SK-N-SH (cell line): ENCODE measurements at regions not wholly inside any gene's neighbourhood (a gene's known extent, or its start where the extent isn't known, plus 50 kb on each side); places are given as distances from the start of the nearest gene placed in this dataset.

Experiments used
- CTCF ChIA-PET: fragments of 300-600, 350-600 bp; formaldehyde crosslinking; extraction: SDS; loops from one replicate; lab custom pipeline; 2021; lab: Yijun Ruan, JAX
- POLR2A ChIA-PET: fragments of 350-600 bp; sonication (Branson Sonifier 250); formaldehyde crosslinking; extraction: SDS; loops from one replicate; lab custom pipeline; 2020; ENCODE audit warnings: antibody characterized with exemption, inconsistent platforms; lab: Yijun Ruan, JAX
- DNase-seq: peaks from one replicate; pipeline ENCODE4 v3.0.0; 2012
- H2AFZ ChIP-seq: fragments of 200-600 bp; sonication (generic); 2 replicates; pipeline ENCODE4 v1.8.1; 2016; ENCODE audit warnings: antibody characterized with exemption, mild to moderate bottlenecking, low read depth
- H3F3A ChIP-seq: fragments of 200-600 bp; sonication (generic); replicated peaks from 2 replicates; pipeline ENCODE3; 2016; ENCODE audit warnings: antibody characterized with exemption, mild to moderate bottlenecking; ENCODE audit not compliant: insufficient read depth
- H3K27ac ChIP-seq, 2 experiments: fragments of 200-500 bp in 1 of 2; fragments of 200-600 bp in 1 of 2; sonication (Bioruptor generic) in 1 of 2; sonication (generic), shearing (Covaris generic) in 1 of 2; 2 replicates each; pipeline versions ENCODE4 v1.5.1 to v1.6.1; 2014 to 2016; ENCODE audit warnings: low read depth in 2 of 2, inconsistent platforms in 1 of 2, low read length in 1 of 2, mild to moderate bottlenecking in 1 of 2, mixed read lengths in 1 of 2
- H3K27me3 ChIP-seq: fragments of 200-600 bp; sonication (generic), shearing (Covaris generic); 2 replicates; pipeline ENCODE4 v1.6.1; 2016; ENCODE audit warnings: mixed run types; ENCODE audit not compliant: insufficient read depth
- H3K36me3 ChIP-seq, 2 experiments: fragments of 200-500 bp in 1 of 2; fragments of 200-600 bp in 1 of 2; sonication (Bioruptor generic) in 1 of 2; sonication (generic) in 1 of 2; replicated peaks in 1 of 2; 2 replicates each; pipeline versions ENCODE3 to v1.5.1; 2014 to 2016; ENCODE audit warnings: low read length in 1 of 2, mild to moderate bottlenecking in 1 of 2; ENCODE audit not compliant: insufficient read depth in 2 of 2, control insufficient read depth in 1 of 2
- H3K4me1 ChIP-seq, 2 experiments: fragments of 200-500 bp in 1 of 2; fragments of 200-600 bp in 1 of 2; sonication (Bioruptor generic) in 1 of 2; sonication (generic), shearing (Covaris generic) in 1 of 2; 2 replicates each; pipeline versions ENCODE4 v1.5.1 to v1.6.1; 2014 to 2016; ENCODE audit warnings: low read depth in 1 of 2, low read length in 1 of 2, mixed run types in 1 of 2; ENCODE audit not compliant: insufficient read depth in 2 of 2, control insufficient read depth in 1 of 2
- H3K4me2 ChIP-seq: fragments of 200-600 bp; sonication (generic), shearing (Covaris generic); 2 replicates; pipeline ENCODE4 v1.6.1; 2017; ENCODE audit warnings: mixed run types
- H3K4me3 ChIP-seq, 2 experiments: fragments of 200-500 bp in 1 of 2; fragments of 200-600 bp in 1 of 2; sonication (Bioruptor generic) in 1 of 2; sonication (generic), shearing (Covaris generic) in 1 of 2; 2 replicates each; pipeline versions ENCODE4 v1.5.1 to v1.8.1; 2014 to 2016; ENCODE audit warnings: low read depth in 2 of 2, inconsistent platforms in 1 of 2, low read length in 1 of 2, mild to moderate bottlenecking in 1 of 2, mixed read lengths in 1 of 2, moderate library complexity in 1 of 2
- H3K79me2 ChIP-seq: fragments of 200-600 bp; sonication (generic); 2 replicates; pipeline ENCODE4 v1.8.1; 2017; ENCODE audit warnings: mild to moderate bottlenecking; ENCODE audit not compliant: insufficient read depth
- H3K9ac ChIP-seq: fragments of 200-600 bp; sonication (generic); 2 replicates; pipeline ENCODE4 v1.6.1; 2017; ENCODE audit warnings: mixed run types
- H3K9me2 ChIP-seq: fragments of 200-600 bp; sonication (generic); 2 replicates; pipeline ENCODE4 v1.6.1; 2017; ENCODE audit warnings: mixed run types
- H3K9me3 ChIP-seq: fragments of 200-600 bp; sonication (generic); 2 replicates; pipeline ENCODE4 v1.6.1; 2017; ENCODE audit warnings: mixed run types, mild to moderate bottlenecking, moderate library complexity
- H4K20me1 ChIP-seq: fragments of 200-600 bp; sonication (generic); 2 replicates; pipeline ENCODE4 v1.6.1; 2017; ENCODE audit warnings: mild to moderate bottlenecking, mixed run types; ENCODE audit not compliant: insufficient read depth
- CHD2 ChIP-seq: fragments of 150-350 bp; IDR thresholded peaks from 2 replicates; pipeline ENCODE4 v1.6.1; 2018; ENCODE audit warnings: low read length; ENCODE audit not compliant: partially characterized antibody
- EP300 ChIP-seq, 2 experiments: IDR thresholded peaks; 2 replicates each; pipeline versions ENCODE4 v1.4.0 to v1.6.1; 2012; ENCODE audit warnings: borderline replicate concordance in 1 of 2, low read depth in 1 of 2, low read length in 1 of 2
- FOXJ3 ChIP-seq: sonication (generic); formaldehyde crosslinking; IDR thresholded peaks from 2 replicates; pipeline ENCODE4 v1.5.1; 2020; ENCODE audit warnings: mild to moderate bottlenecking, missing genetic modification reagents
- FOXM1 ChIP-seq: IDR thresholded peaks from 2 replicates; pipeline ENCODE4 v1.4.0; 2012; ENCODE audit warnings: low read depth, mild to moderate bottlenecking
- GABPA ChIP-seq: IDR thresholded peaks from 2 replicates; pipeline ENCODE4 v1.4.0; 2012; ENCODE audit warnings: low read depth, mild to moderate bottlenecking
- GATA2 ChIP-seq: sonication (generic); formaldehyde crosslinking; IDR thresholded peaks from 2 replicates; pipeline ENCODE4 v1.5.0; 2020; ENCODE audit warnings: mild to moderate bottlenecking, missing genetic modification reagents
- NFIC ChIP-seq: IDR thresholded peaks from 2 replicates; pipeline ENCODE4 v1.4.0; 2012; ENCODE audit warnings: borderline replicate concordance
- PBX3 ChIP-seq: IDR thresholded peaks from 2 replicates; pipeline ENCODE4; 2012
- POLR2AphosphoS5 ChIP-seq: IDR thresholded peaks from 2 replicates; pipeline ENCODE4 v1.6.1; 2012; ENCODE audit warnings: low read depth, low read length
- RCOR1 ChIP-seq: fragments of 150-350 bp; IDR thresholded peaks from 2 replicates; pipeline ENCODE4 v1.6.1; 2017; ENCODE audit warnings: antibody characterized with exemption, low read length
- RFX5 ChIP-seq: IDR thresholded peaks from 2 replicates; pipeline ENCODE4 v1.6.1; 2012; ENCODE audit warnings: mild to moderate bottlenecking, improper control_type of control experiment, low read length
- SMC3 ChIP-seq: IDR thresholded peaks from 2 replicates; pipeline ENCODE4 v1.6.1; 2012; ENCODE audit warnings: low read depth, low read length, improper control_type of control experiment
- TAF1 ChIP-seq: IDR thresholded peaks from 2 replicates; pipeline ENCODE4 v1.6.1; 2012; ENCODE audit warnings: low read depth, mild to moderate bottlenecking, low read length, moderate library complexity, borderline replicate concordance
- YY1 ChIP-seq: IDR thresholded peaks from 2 replicates; pipeline ENCODE4 v1.4.0; 2012; ENCODE audit warnings: low read depth, mild to moderate bottlenecking
- WGBS: methylation state at CpG from one replicate; pipeline ENCODE4 v1.1.6; 2017; ENCODE audit warnings: low lambda C conversion rate; 5-methylcytosine and 5-hydroxymethylcytosine counted together
- TF ChIP-seq, protein P1 (sequence below): fragments of 150-350 bp; IDR thresholded peaks from 2 replicates; pipeline ENCODE4 v1.6.1; 2017; ENCODE audit warnings: antibody characterized with exemption, low read length, low read depth, borderline replicate concordance
- TF ChIP-seq, protein P2 (sequence below): IDR thresholded peaks from 2 replicates; pipeline ENCODE4 v1.4.0; 2012; ENCODE audit warnings: low read depth
- TF ChIP-seq, protein P3 (sequence below): IDR thresholded peaks from 2 replicates; pipeline ENCODE4 v1.6.1; 2012; ENCODE audit warnings: mild to moderate bottlenecking, low read depth, low read length, moderate library complexity

DNA sequence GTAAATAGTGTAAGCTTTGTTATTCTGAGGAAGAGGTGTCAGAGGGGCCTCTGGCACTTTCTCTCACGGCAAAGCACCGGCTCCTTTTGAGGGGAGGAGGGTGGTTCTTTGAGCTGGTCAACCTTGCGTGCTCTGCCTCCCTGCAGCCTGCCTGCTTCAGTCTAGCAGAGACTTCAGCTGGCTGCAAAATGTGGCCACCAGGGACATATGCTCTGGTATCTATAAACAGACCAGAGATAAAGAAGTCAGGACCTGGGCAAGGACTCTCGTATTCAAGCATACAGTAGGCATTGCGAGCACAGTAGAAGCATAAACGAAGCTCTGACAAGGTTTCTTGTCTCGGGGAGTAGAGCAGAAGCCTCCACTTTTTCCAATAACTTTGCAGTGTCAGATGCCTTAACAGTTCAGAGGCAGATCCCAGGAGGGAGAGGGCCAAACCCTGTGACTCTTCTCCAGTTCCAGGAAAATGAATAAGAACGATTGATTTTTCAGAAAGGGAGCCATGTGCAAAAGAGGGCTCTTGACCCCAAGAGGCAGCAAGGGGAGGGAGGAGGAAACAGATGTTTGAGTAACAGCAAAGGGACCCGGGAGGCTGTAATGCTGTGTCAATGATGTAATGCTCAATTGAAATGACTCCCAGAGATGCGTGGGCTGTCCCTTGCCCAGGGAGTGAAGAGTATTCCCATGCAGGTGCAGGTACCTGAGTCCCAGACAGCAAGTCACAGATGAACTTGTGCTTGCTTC lies 57.9 kb upstream of the TEX13D start:
- no peak for DNase-seq
- Histone ChIP-seq H3K36me3 (no peaks in the 10 kb centered on the region), H3K9me2 (no peaks in the 10 kb centered on the region), H3K9me3 (no peaks in the 10 kb centered on the region), H3K4me2 (no peak overlapping the region), H3K4me3 (no peak overlapping the region), H3K27me3 (peaks cover 5% of the 10 kb centered on the region; the same call in 1 of the 2 replicates)
- WGBS: 28% methylated on average over 10 of the region's 10 CpGs
- TF ChIP-seq YY1 (no peak), GABPA (no peak), POLR2AphosphoS5 (no peak), TAF1 (no peak), PBX3 (no peak), FOXM1 (no peak), SMC3 (no peak), GATA2 (no peak), RFX5 (no peak), FOXJ3 (CRISPR knock-in tag) (no peak), NFIC (no peak), EP300 (IDR thresholded peaks at IDR 0.05; ENCODE audit: borderline replicate concordance in 1 of 2, low read depth in 1 of 2, low read length in 1 of 2) (no peak), RCOR1 (no peak), CHD2 (no peak)
- TF ChIP-seq, protein P1, sequence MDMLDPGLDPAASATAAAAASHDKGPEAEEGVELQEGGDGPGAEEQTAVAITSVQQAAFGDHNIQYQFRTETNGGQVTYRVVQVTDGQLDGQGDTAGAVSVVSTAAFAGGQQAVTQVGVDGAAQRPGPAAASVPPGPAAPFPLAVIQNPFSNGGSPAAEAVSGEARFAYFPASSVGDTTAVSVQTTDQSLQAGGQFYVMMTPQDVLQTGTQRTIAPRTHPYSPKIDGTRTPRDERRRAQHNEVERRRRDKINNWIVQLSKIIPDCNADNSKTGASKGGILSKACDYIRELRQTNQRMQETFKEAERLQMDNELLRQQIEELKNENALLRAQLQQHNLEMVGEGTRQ: no peak
- TF ChIP-seq, protein P2, sequence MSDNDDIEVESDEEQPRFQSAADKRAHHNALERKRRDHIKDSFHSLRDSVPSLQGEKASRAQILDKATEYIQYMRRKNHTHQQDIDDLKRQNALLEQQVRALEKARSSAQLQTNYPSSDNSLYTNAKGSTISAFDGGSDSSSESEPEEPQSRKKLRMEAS: no peak
- TF ChIP-seq, protein P3, sequence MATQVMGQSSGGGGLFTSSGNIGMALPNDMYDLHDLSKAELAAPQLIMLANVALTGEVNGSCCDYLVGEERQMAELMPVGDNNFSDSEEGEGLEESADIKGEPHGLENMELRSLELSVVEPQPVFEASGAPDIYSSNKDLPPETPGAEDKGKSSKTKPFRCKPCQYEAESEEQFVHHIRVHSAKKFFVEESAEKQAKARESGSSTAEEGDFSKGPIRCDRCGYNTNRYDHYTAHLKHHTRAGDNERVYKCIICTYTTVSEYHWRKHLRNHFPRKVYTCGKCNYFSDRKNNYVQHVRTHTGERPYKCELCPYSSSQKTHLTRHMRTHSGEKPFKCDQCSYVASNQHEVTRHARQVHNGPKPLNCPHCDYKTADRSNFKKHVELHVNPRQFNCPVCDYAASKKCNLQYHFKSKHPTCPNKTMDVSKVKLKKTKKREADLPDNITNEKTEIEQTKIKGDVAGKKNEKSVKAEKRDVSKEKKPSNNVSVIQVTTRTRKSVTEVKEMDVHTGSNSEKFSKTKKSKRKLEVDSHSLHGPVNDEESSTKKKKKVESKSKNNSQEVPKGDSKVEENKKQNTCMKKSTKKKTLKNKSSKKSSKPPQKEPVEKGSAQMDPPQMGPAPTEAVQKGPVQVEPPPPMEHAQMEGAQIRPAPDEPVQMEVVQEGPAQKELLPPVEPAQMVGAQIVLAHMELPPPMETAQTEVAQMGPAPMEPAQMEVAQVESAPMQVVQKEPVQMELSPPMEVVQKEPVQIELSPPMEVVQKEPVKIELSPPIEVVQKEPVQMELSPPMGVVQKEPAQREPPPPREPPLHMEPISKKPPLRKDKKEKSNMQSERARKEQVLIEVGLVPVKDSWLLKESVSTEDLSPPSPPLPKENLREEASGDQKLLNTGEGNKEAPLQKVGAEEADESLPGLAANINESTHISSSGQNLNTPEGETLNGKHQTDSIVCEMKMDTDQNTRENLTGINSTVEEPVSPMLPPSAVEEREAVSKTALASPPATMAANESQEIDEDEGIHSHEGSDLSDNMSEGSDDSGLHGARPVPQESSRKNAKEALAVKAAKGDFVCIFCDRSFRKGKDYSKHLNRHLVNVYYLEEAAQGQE: no peak
- TF ChIP-seq, all 33 proteins: peak for 0
- POLR2A ChIA-PET: no interaction called here
- CTCF ChIA-PET: interaction anchor here (1.1 kb wide), 1 partner anchor 114 kb away, joined by 4 read pairs; no protein-coding TSS in a partner anchor
- no peaks in the 10 kb centered on the region for H4K20me1 ChIP-seq
- H3K9ac ChIP-seq: no peak overlapping the region
- H3K79me2 ChIP-seq: no peaks in the 10 kb centered on the region
- no peaks in the 10 kb centered on the region for H3F3A ChIP-seq
- no peak overlapping the region for H3K27ac ChIP-seq
- H2AFZ ChIP-seq: no peak overlapping the region
- no peaks in the 10 kb centered on the region for H3K4me1 ChIP-seq
